Liver (tissue), 8 donors: ENCODE measurements at regions not wholly inside any gene's neighbourhood (a gene's known extent, or its start where the extent isn't known, plus 50 kb on each side); places are given as distances from the start of the nearest gene placed in this dataset.

Experiments used
- DNase-seq: peaks from one replicate; pipeline ENCODE4 v3.0.0-alpha.2; 2017; ENCODE audit warnings: low spot score
- H3K27ac ChIP-seq, 2 donors: one replicate each; pipeline ENCODE4 v1.7.0; 2013; ENCODE audit warnings: inconsistent platforms in 2 of 2, low read length in 2 of 2, control low read depth in 1 of 2, low read depth in 1 of 2, mild to moderate bottlenecking in 1 of 2
- H3K27me3 ChIP-seq, 4 donors: one replicate each; pipeline versions ENCODE4 v1.6.1 to v1.7.0; 2013; ENCODE audit warnings: low read length in 3 of 4, inconsistent platforms in 1 of 4, mild to moderate bottlenecking in 1 of 4, moderate library complexity in 1 of 4; ENCODE audit not compliant: control insufficient read depth in 4 of 4, insufficient read depth in 4 of 4
- H3K36me3 ChIP-seq, 4 donors: one replicate each; pipeline versions ENCODE4 v1.6.1 to v1.7.0; 2013; ENCODE audit warnings: low read length in 3 of 4, mild to moderate bottlenecking in 3 of 4, low read depth in 1 of 4, moderate library complexity in 1 of 4; ENCODE audit not compliant: control insufficient read depth in 4 of 4, insufficient read depth in 3 of 4
- H3K4me1 ChIP-seq, 4 donors: one replicate each; pipeline versions ENCODE4 v1.6.1 to v1.7.0; 2013; ENCODE audit warnings: low read length in 3 of 4, mild to moderate bottlenecking in 3 of 4, moderate library complexity in 1 of 4; ENCODE audit not compliant: control insufficient read depth in 4 of 4, insufficient read depth in 4 of 4
- H3K4me3 ChIP-seq, 3 donors: one replicate each; pipeline versions ENCODE4 v1.6.1 to v1.7.0; 2013; ENCODE audit warnings: low read length in 3 of 3, control low read depth in 1 of 3, low read depth in 1 of 3, mild to moderate bottlenecking in 1 of 3
- H3K9ac ChIP-seq, 2 donors: one replicate each; pipeline ENCODE4 v1.7.0; 2013; ENCODE audit warnings: low read length in 2 of 2, mild to moderate bottlenecking in 2 of 2, moderate library complexity in 2 of 2, control low read depth in 1 of 2, low read depth in 1 of 2
- H3K9me3 ChIP-seq, 4 donors: one replicate each; pipeline versions ENCODE4 v1.6.1 to v1.7.0; 2013; ENCODE audit warnings: low read length in 3 of 4; ENCODE audit not compliant: control insufficient read depth in 4 of 4
- ATF3 ChIP-seq: IDR thresholded peaks from 2 replicates; pipeline ENCODE4 v1.6.1; 2016; ENCODE audit warnings: antibody characterized with exemption
- CTCF ChIP-seq: fragments of 150-350 bp; IDR thresholded peaks from 2 replicates; pipeline ENCODE4 v1.5.1; 2017; ENCODE audit warnings: improper control_type of control experiment, low read depth, low read length; ENCODE audit not compliant: missing input control
- EGR1 ChIP-seq, 2 donors: IDR thresholded peaks; 2 replicates each; pipeline ENCODE4 v1.6.1; 2016 to 2018; ENCODE audit warnings: antibody characterized with exemption in 2 of 2, low read depth in 2 of 2
- GABPA ChIP-seq, 2 donors: IDR thresholded peaks in 1 of 2; conservative IDR thresholded peaks in 1 of 2; 2 replicates each; pipeline ENCODE4 v1.6.1; 2016; ENCODE audit warnings: antibody characterized with exemption in 2 of 2, mild to moderate bottlenecking in 1 of 2, moderate library complexity in 1 of 2
- HNF4A ChIP-seq, 2 donors: conservative IDR thresholded peaks; 2 replicates each; pipeline ENCODE4 v1.6.1; 2016; ENCODE audit warnings: antibody characterized with exemption in 2 of 2, mild to moderate bottlenecking in 2 of 2
- HNF4G ChIP-seq: IDR thresholded peaks from 2 replicates; pipeline ENCODE4 v1.6.1; 2016; ENCODE audit warnings: antibody characterized with exemption
- JUND ChIP-seq, 2 donors: IDR thresholded peaks; 2 replicates each; pipeline ENCODE4 v1.6.1; 2016; ENCODE audit warnings: antibody characterized with exemption in 2 of 2
- NR2F2 ChIP-seq: IDR thresholded peaks from 2 replicates; pipeline ENCODE4 v1.6.1; 2016; ENCODE audit warnings: antibody characterized with exemption
- RAD21 ChIP-seq, 2 donors: IDR thresholded peaks; 2 replicates each; pipeline ENCODE4 v1.6.1; 2016; ENCODE audit warnings: antibody characterized with exemption in 2 of 2, mild to moderate bottlenecking in 2 of 2
- RXRA ChIP-seq, 2 donors: IDR thresholded peaks; 2 replicates each; pipeline ENCODE4 v1.6.1; 2017 to 2018; ENCODE audit warnings: antibody characterized with exemption in 2 of 2, mild to moderate bottlenecking in 1 of 2
- TAF1 ChIP-seq: conservative IDR thresholded peaks from 2 replicates; pipeline ENCODE4 v1.6.1; 2016; ENCODE audit warnings: antibody characterized with exemption, mild to moderate bottlenecking
- YY1 ChIP-seq: IDR thresholded peaks from 2 replicates; pipeline ENCODE4 v1.6.1; 2016; ENCODE audit warnings: antibody characterized with exemption, mild to moderate bottlenecking
- WGBS: extraction: QIAGEN DNeasy Blood & Tissue Kit; methylation state at CpG from one replicate; pipeline ENCODE4 v1.1.7; 2013; 5-methylcytosine and 5-hydroxymethylcytosine counted together
- TF ChIP-seq, protein P1 (sequence below): IDR thresholded peaks from 2 replicates; pipeline ENCODE4 v1.6.1; 2016; ENCODE audit warnings: antibody characterized with exemption
- TF ChIP-seq, protein P2 (sequence below): IDR thresholded peaks from 2 replicates; pipeline ENCODE4 v1.6.1; 2016; ENCODE audit warnings: antibody characterized with exemption
- donor health status: healthy.
- donor health status: healthy.
- donor health status: healthy.
- donor health status: healthy.
- donor health status: healthy.

DNA sequence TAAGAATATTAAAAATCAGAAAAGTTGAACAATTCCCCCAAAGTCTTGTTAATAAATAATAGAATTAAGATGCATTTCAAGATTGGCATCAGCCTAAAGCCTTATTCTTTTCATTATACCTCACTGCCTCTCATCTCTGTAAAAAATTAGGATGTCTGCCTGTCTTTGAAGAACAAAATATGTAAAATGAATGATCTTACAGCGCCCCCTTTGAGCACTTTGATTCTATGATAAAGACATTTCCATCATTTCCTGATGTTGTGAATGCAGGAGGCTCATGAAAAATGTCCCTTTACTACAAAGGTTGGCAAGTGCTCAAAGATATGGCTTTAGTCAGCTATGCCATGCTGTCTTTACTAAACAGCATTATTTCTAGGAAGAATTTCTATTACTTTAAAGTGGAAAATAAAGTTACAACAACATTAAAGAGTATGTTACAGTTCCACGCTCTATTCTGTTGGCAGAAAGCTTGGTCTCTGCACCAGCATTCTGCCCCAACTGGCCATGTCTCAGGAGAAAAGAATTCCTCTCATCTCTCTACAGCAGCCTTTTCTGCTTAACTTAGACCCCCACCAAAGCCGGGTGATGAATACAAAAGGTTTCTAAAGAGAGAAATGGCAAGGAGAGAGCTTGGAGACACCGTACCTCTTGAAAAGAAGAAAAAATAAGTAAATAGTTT is 95.1 kb downstream of the LLPH start:
- WGBS: 54% methylated on average over 4 of the region's 4 CpGs
- Histone ChIP-seq H3K36me3 (no peaks in the 10 kb centered on the region), H3K4me3 (no peak overlapping the region), H3K9ac (no peak overlapping the region), H3K27ac (no peak overlapping the region), H3K27me3 (no peaks in the 10 kb centered on the region), H3K9me3 (no peaks in the 10 kb centered on the region), H3K4me1 (no peaks in the 10 kb centered on the region)
- peak; percentile 12 for TF ChIP-seq CTCF
- TF ChIP-seq GABPA (IDR thresholded peaks at IDR 0.05 in 1 of 2, conservative IDR thresholded peaks at IDR 0.05 in 1 of 2): no peak
- TF ChIP-seq RAD21 (IDR thresholded peaks at IDR 0.05): peak; percentile 42 to 58
- TF ChIP-seq ATF3: no peak
- TF ChIP-seq JUND (IDR thresholded peaks at IDR 0.05): no peak
- DNase-seq: no peak

- no peak for DNase-seq
- H3K36me3 ChIP-seq: no peaks in the 10 kb centered on the region
- H3K4me3 ChIP-seq: no peak overlapping the region
- H3K9ac ChIP-seq: no peak overlapping the region
- H3K4me1 ChIP-seq: no peaks in the 10 kb centered on the region
- no peak for TF ChIP-seq CTCF
- no peak for TF ChIP-seq EGR1 (IDR thresholded peaks at IDR 0.05; ENCODE audit: low read depth in 2 of 2)
- TF ChIP-seq, protein P1, sequence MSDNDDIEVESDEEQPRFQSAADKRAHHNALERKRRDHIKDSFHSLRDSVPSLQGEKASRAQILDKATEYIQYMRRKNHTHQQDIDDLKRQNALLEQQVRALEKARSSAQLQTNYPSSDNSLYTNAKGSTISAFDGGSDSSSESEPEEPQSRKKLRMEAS: no peak
- TF ChIP-seq JUND (IDR thresholded peaks at IDR 0.05): no peak
- TF ChIP-seq YY1: no peak
- TF ChIP-seq, protein P2, sequence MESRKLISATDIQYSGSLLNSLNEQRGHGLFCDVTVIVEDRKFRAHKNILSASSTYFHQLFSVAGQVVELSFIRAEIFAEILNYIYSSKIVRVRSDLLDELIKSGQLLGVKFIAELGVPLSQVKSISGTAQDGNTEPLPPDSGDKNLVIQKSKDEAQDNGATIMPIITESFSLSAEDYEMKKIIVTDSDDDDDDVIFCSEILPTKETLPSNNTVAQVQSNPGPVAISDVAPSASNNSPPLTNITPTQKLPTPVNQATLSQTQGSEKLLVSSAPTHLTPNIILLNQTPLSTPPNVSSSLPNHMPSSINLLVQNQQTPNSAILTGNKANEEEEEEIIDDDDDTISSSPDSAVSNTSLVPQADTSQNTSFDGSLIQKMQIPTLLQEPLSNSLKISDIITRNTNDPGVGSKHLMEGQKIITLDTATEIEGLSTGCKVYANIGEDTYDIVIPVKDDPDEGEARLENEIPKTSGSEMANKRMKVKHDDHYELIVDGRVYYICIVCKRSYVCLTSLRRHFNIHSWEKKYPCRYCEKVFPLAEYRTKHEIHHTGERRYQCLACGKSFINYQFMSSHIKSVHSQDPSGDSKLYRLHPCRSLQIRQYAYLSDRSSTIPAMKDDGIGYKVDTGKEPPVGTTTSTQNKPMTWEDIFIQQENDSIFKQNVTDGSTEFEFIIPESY: no peak
- TF ChIP-seq HNF4G: no peak
- no peak for TF ChIP-seq TAF1
- TF ChIP-seq ATF3: no peak
- no peak for TF ChIP-seq NR2F2
- no peak for TF ChIP-seq RAD21 (IDR thresholded peaks at IDR 0.05)
- TF ChIP-seq HNF4A (conservative IDR thresholded peaks at IDR 0.05): no peak
- TF ChIP-seq RXRA (IDR thresholded peaks at IDR 0.05): no peak
- no peaks in the 10 kb centered on the region for H3K9me3 ChIP-seq
- WGBS: 86% methylated on average over 3 of the region's 3 CpGs
- H3K27ac ChIP-seq: no peak overlapping the region
- H3K27me3 ChIP-seq: no peaks in the 10 kb centered on the region
Observed at GRCh38 chr12:66033151-66033550, 97.4 kb downstream of the LLPH start.
